H9 (cell line): ENCODE measurements at regions not wholly inside any gene's neighbourhood (a gene's known extent, or its start where the extent isn't known, plus 50 kb on each side); places are given as distances from the start of the nearest gene placed in this dataset.

ENCODE experiments used
- DNase-seq: peaks from one replicate; pipeline ENCODE4 v3.0.0-alpha.2; 2017
- H2AFZ ChIP-seq: one replicate; pipeline ENCODE4 v1.6.1; 2013; ENCODE audit warnings: mild to moderate bottlenecking, low read length, control low read depth, moderate library complexity
- H2AK5ac ChIP-seq: 2 replicates; pipeline ENCODE4 v1.6.1; 2013; ENCODE audit warnings: low read length, control low read depth, mixed read lengths; ENCODE audit not compliant: insufficient read length
- H2BK120ac ChIP-seq: one replicate; pipeline ENCODE4 v1.6.1; 2013; ENCODE audit warnings: low read depth, mild to moderate bottlenecking, low read length, control low read depth, inconsistent platforms; ENCODE audit not compliant: poor library complexity, severe bottlenecking
- H2BK12ac ChIP-seq: 2 replicates; pipeline ENCODE4 v1.6.1; 2013; ENCODE audit warnings: low read length, control low read depth, mixed read lengths, low read depth; ENCODE audit not compliant: insufficient read length
- H2BK15ac ChIP-seq: 2 replicates; pipeline ENCODE4 v1.6.1; 2013; ENCODE audit warnings: low read depth, low read length, control low read depth
- H2BK20ac ChIP-seq: one replicate; pipeline ENCODE4 v1.6.1; 2013; ENCODE audit warnings: low read depth, mild to moderate bottlenecking, low read length, control low read depth, inconsistent platforms; ENCODE audit not compliant: poor library complexity, severe bottlenecking
- H2BK5ac ChIP-seq: 2 replicates; pipeline ENCODE4 v1.6.1; 2013; ENCODE audit warnings: low read length, control low read depth, mixed read lengths; ENCODE audit not compliant: insufficient read length
- H3K14ac ChIP-seq: 2 replicates; pipeline ENCODE4 v1.6.1; 2013; ENCODE audit warnings: low read length, control low read depth; ENCODE audit not compliant: insufficient read depth
- H3K18ac ChIP-seq: 2 replicates; pipeline ENCODE4 v1.6.1; 2013; ENCODE audit warnings: low read depth, mild to moderate bottlenecking, mixed read lengths, low read length, control low read depth; ENCODE audit not compliant: insufficient read length
- H3K23ac ChIP-seq: 2 replicates; pipeline ENCODE4 v1.6.1; 2013; ENCODE audit warnings: low read length, control low read depth, mixed read lengths, low read depth; ENCODE audit not compliant: insufficient read length
- H3K23me2 ChIP-seq: 2 replicates; pipeline ENCODE4 v1.6.1; 2013; ENCODE audit warnings: low read depth, mild to moderate bottlenecking, mixed read lengths, low read length, control low read depth; ENCODE audit not compliant: insufficient read length, poor library complexity, severe bottlenecking
- H3K27ac ChIP-seq: 2 replicates; pipeline ENCODE4 v1.5.1; 2013; ENCODE audit warnings: low read length, control low read depth, mixed read lengths, low read depth; ENCODE audit not compliant: insufficient read length
- H3K27me3 ChIP-seq: 2 replicates; pipeline ENCODE4 v1.6.1; 2013; ENCODE audit warnings: low read length, control low read depth, inconsistent platforms; ENCODE audit not compliant: insufficient read depth
- H3K4ac ChIP-seq: 2 replicates; pipeline ENCODE4 v1.6.1; 2013; ENCODE audit warnings: low read depth, mild to moderate bottlenecking, control low read depth, inconsistent platforms, low read length, moderate library complexity
- H3K4me1 ChIP-seq: 2 replicates; pipeline ENCODE4 v1.6.1; 2013; ENCODE audit warnings: low read length, control low read depth, inconsistent platforms; ENCODE audit not compliant: insufficient read depth
- H3K4me2 ChIP-seq: 2 replicates; pipeline ENCODE4 v1.6.1; 2013; ENCODE audit warnings: low read length, control low read depth, mixed read lengths; ENCODE audit not compliant: insufficient read length, insufficient read depth
- H3K56ac ChIP-seq: 2 replicates; pipeline ENCODE4 v1.6.1; 2013; ENCODE audit warnings: low read depth, mild to moderate bottlenecking, mixed read lengths, low read length, control low read depth; ENCODE audit not compliant: insufficient read length
- H3K79me1 ChIP-seq: 2 replicates; pipeline ENCODE4 v1.6.1; 2013; ENCODE audit warnings: low read depth, mild to moderate bottlenecking, moderate library complexity, low read length, control low read depth, inconsistent platforms; ENCODE audit not compliant: insufficient read depth, poor library complexity, severe bottlenecking
- H3K79me2 ChIP-seq: 2 replicates; pipeline ENCODE4 v1.6.1; 2013; ENCODE audit warnings: low read length, control low read depth, inconsistent platforms; ENCODE audit not compliant: insufficient read depth
- H3K9ac ChIP-seq: 2 replicates; pipeline ENCODE4 v1.6.1; 2013; ENCODE audit warnings: low read length, control low read depth, mixed read lengths; ENCODE audit not compliant: insufficient read length; ENCODE audit errors: extremely low read depth
- H3K9me3 ChIP-seq: one replicate; pipeline ENCODE4 v1.6.1; 2013; ENCODE audit warnings: low read depth, low read length, inconsistent platforms; ENCODE audit not compliant: control insufficient read depth
- H3T11ph ChIP-seq: one replicate; pipeline ENCODE4 v1.6.1; 2013; ENCODE audit warnings: mild to moderate bottlenecking, low read length, control low read depth, inconsistent platforms
- H4K20me1 ChIP-seq: one replicate; pipeline ENCODE4 v1.6.1; 2013; ENCODE audit not compliant: control insufficient read depth, insufficient read length, insufficient read depth
- H4K5ac ChIP-seq: 2 replicates; pipeline ENCODE4 v1.6.1; 2013; ENCODE audit warnings: low read depth, mild to moderate bottlenecking, mixed read lengths, low read length, control low read depth; ENCODE audit not compliant: insufficient read length
- H4K8ac ChIP-seq: replicated peaks from 2 replicates; pipeline ENCODE4 v1.6.1; 2013; ENCODE audit warnings: low read length, control low read depth, mixed read lengths, low read depth; ENCODE audit not compliant: insufficient read length
- H4K91ac ChIP-seq: 2 replicates; pipeline ENCODE4 v1.6.1; 2013; ENCODE audit warnings: low read depth, mild to moderate bottlenecking, moderate library complexity, mixed read lengths, low read length, control low read depth; ENCODE audit not compliant: insufficient read length
- H3K27ac Mint-ChIP-seq, 3 experiments: 2 replicates in 2 of 3; 3 replicates in 1 of 3; pipeline ENCODE4 v1.8.0; 2020 to 2021; ENCODE audit warnings: mixed read lengths in 3 of 3, mild to moderate bottlenecking in 1 of 3, moderate library complexity in 1 of 3
- H3K27me3 Mint-ChIP-seq: 2 replicates; pipeline ENCODE4 v1.8.0; 2021; ENCODE audit warnings: low read depth, mild to moderate bottlenecking, moderate library complexity, mixed read lengths
- H3K36me3 Mint-ChIP-seq, 3 experiments: 2 replicates in 2 of 3; 3 replicates in 1 of 3; pipeline ENCODE4 v1.8.0; 2020 to 2021; ENCODE audit warnings: low read depth in 3 of 3, mixed read lengths in 3 of 3; ENCODE audit not compliant: insufficient read depth in 1 of 3
- H3K4me1 Mint-ChIP-seq, 2 experiments: 2 replicates each; pipeline ENCODE4 v1.8.0; 2020; ENCODE audit warnings: mixed read lengths in 2 of 2
- H3K4me3 Mint-ChIP-seq, 2 experiments: 2 replicates in 1 of 2; 3 replicates in 1 of 2; pipeline ENCODE4 v1.8.0; 2020 to 2021; ENCODE audit warnings: mild to moderate bottlenecking in 2 of 2, mixed read lengths in 2 of 2, moderate library complexity in 1 of 2
- H3K9me3 Mint-ChIP-seq, 2 experiments: 2 replicates in 1 of 2; 3 replicates in 1 of 2; pipeline ENCODE4 v1.8.0; 2020; ENCODE audit warnings: mild to moderate bottlenecking in 2 of 2, mixed read lengths in 2 of 2, moderate library complexity in 1 of 2
- CTCF ChIP-seq: fragments of 200-600 bp; sonication (generic); conservative IDR thresholded peaks from 3 replicates; pipeline ENCODE4 v1.8.0; 2021; ENCODE audit warnings: antibody characterized with exemption, mild to moderate bottlenecking
- WGBS: extraction: QIAGEN DNeasy Blood & Tissue Kit; methylation state at CpG from one replicate; pipeline ENCODE4 v1.1.7; 2013; ENCODE audit warnings: missing lambda C conversion rate, low lambda C conversion rate, mixed read lengths; ENCODE audit not compliant: insufficient read length; ENCODE audit errors: extremely low coverage; 5-methylcytosine and 5-hydroxymethylcytosine counted together

- H2BK5ac ChIP-seq: no peak overlapping the region
- H3K27me3 Mint-ChIP-seq: no peaks in the 10 kb centered on the region
- H3K4ac ChIP-seq: no peak overlapping the region
- H3K79me2 ChIP-seq: no peaks in the 10 kb centered on the region
- no peak overlapping the region for H4K5ac ChIP-seq
- no peak for TF ChIP-seq CTCF
- H3K4me1 ChIP-seq: peaks cover 2% of the 10 kb centered on the region; the same call in 1 of the 2 replicates
- H3K4me1 Mint-ChIP-seq: peaks cover 25 to 31% of the 10 kb centered on the region in 2 experiments
- no peaks in the 10 kb centered on the region for H3K23me2 ChIP-seq
- DNase-seq: no peak
- H3K18ac ChIP-seq: no peak overlapping the region
- no peak overlapping the region for H3K23ac ChIP-seq
- no peak overlapping the region for H4K8ac ChIP-seq
- no peak overlapping the region for H2BK15ac ChIP-seq
- H2BK20ac ChIP-seq: no peak overlapping the region
- no peak overlapping the region for H2AFZ ChIP-seq
- H3K9me3 ChIP-seq: no peaks in the 10 kb centered on the region
- no peak overlapping the region for H3K27ac ChIP-seq
- H3K14ac ChIP-seq: no peak overlapping the region
- no peak overlapping the region for H4K91ac ChIP-seq
- H3T11ph ChIP-seq: no peak overlapping the region
- H3K4me3 Mint-ChIP-seq: no peak overlapping the region
- no peak overlapping the region for H2BK120ac ChIP-seq
- no peak overlapping the region for H3K56ac ChIP-seq
- H4K20me1 ChIP-seq: no peaks in the 10 kb centered on the region
- no peak overlapping the region for H3K4me2 ChIP-seq
- no peaks in the 10 kb centered on the region for H3K36me3 Mint-ChIP-seq
- H3K27ac Mint-ChIP-seq: peak overlapping the region in 1 of 3 experiments; percentile 21; a peak in 1 of 7 replicates
- H3K9me3 Mint-ChIP-seq: no peaks in the 10 kb centered on the region
- H2BK12ac ChIP-seq: no peak overlapping the region
- no peak overlapping the region for H2AK5ac ChIP-seq
- H3K27me3 ChIP-seq: no peaks in the 10 kb centered on the region
- H3K79me1 ChIP-seq: no peaks in the 10 kb centered on the region
- H3K9ac ChIP-seq: no peak overlapping the region
- no CpG with 5 or more reads among the region's 3 CpGs for WGBS
Measured at GRCh38 chr1:101136271-101136670, 100.5 kb upstream of the S1PR1 start.
